DOHH2 (cell line): ENCODE measurements at regions not wholly inside any gene's neighbourhood (a gene's known extent, or its start where the extent isn't known, plus 50 kb on each side); places are given as distances from the start of the nearest gene placed in this dataset.

Experiments
- H3F3A ChIP-seq: fragments of 200-600 bp; sonication (generic), shearing (Covaris generic); 2 replicates; pipeline ENCODE4 v1.6.0; 2016; ENCODE audit warnings: antibody characterized with exemption, mild to moderate bottlenecking; ENCODE audit not compliant: control insufficient read depth, insufficient read depth
- H3K27ac ChIP-seq: fragments of 200-600 bp; sonication (generic); 2 replicates; pipeline ENCODE4 v1.5.1; 2014; ENCODE audit warnings: low read depth, mild to moderate bottlenecking, low read length, moderate library complexity
- H3K27me3 ChIP-seq: fragments of 200-600 bp; sonication (generic); 2 replicates; pipeline ENCODE4 v1.6.1; 2014; ENCODE audit warnings: mild to moderate bottlenecking, low read length, mixed read lengths; ENCODE audit not compliant: control insufficient read depth
- H3K36me3 ChIP-seq: fragments of 200-600 bp; sonication (generic); 2 replicates; pipeline ENCODE4 v1.6.1; 2014; ENCODE audit warnings: mild to moderate bottlenecking, low read length, moderate library complexity, mixed read lengths; ENCODE audit not compliant: control insufficient read depth
- H3K4me1 ChIP-seq: fragments of 200-600 bp; sonication (generic); 2 replicates; pipeline ENCODE4 v1.6.1; 2014; ENCODE audit warnings: mild to moderate bottlenecking, low read length, mixed read lengths; ENCODE audit not compliant: control insufficient read depth
- H3K4me2 ChIP-seq: fragments of 200-600 bp; sonication (generic); 2 replicates; pipeline ENCODE4 v1.6.0; 2014; ENCODE audit warnings: mild to moderate bottlenecking, low read length, moderate library complexity
- H3K4me3 ChIP-seq: fragments of 200-600 bp; sonication (generic); 2 replicates; pipeline ENCODE4 v1.5.1; 2014; ENCODE audit warnings: mild to moderate bottlenecking, low read length, mixed read lengths
- H3K79me2 ChIP-seq: fragments of 200-600 bp; sonication (generic); 2 replicates; pipeline ENCODE4 v1.6.1; 2014; ENCODE audit warnings: mild to moderate bottlenecking, low read length, mixed read lengths; ENCODE audit not compliant: control insufficient read depth
- H3K9me2 ChIP-seq: fragments of 200-600 bp; sonication (generic); replicated peaks from 2 replicates; pipeline ENCODE4 v1.6.1; 2014; ENCODE audit warnings: mild to moderate bottlenecking, low read length, mixed read lengths; ENCODE audit not compliant: control insufficient read depth
- H3K9me3 ChIP-seq: fragments of 200-600 bp; sonication (generic); 2 replicates; pipeline ENCODE4 v1.6.1; 2014; ENCODE audit warnings: antibody characterized with exemption, low read length, mixed read lengths; ENCODE audit not compliant: control insufficient read depth, insufficient read depth
- H4K20me1 ChIP-seq: fragments of 200-600 bp; sonication (generic); 2 replicates; pipeline ENCODE4 v1.6.0; 2014; ENCODE audit warnings: low read depth, mild to moderate bottlenecking, antibody characterized with exemption, low read length, moderate library complexity; ENCODE audit not compliant: control insufficient read depth, insufficient read depth
- EZH2phosphoT487 ChIP-seq: fragments of 200-600 bp; sonication (generic); IDR thresholded peaks from 2 replicates; pipeline ENCODE4 v1.6.1; 2017; ENCODE audit warnings: borderline replicate concordance, mild to moderate bottlenecking, antibody characterized with exemption, low read length, moderate library complexity, mixed read lengths
- TF ChIP-seq, protein P1 (sequence below): fragments of 200-600 bp; sonication (generic); IDR thresholded peaks from one replicate; pipeline ENCODE4 v1.5.1; 2014; ENCODE audit warnings: antibody characterized with exemption, mild to moderate bottlenecking, low read depth, low read length; ENCODE audit not compliant: poor library complexity, severe bottlenecking

DNA sequence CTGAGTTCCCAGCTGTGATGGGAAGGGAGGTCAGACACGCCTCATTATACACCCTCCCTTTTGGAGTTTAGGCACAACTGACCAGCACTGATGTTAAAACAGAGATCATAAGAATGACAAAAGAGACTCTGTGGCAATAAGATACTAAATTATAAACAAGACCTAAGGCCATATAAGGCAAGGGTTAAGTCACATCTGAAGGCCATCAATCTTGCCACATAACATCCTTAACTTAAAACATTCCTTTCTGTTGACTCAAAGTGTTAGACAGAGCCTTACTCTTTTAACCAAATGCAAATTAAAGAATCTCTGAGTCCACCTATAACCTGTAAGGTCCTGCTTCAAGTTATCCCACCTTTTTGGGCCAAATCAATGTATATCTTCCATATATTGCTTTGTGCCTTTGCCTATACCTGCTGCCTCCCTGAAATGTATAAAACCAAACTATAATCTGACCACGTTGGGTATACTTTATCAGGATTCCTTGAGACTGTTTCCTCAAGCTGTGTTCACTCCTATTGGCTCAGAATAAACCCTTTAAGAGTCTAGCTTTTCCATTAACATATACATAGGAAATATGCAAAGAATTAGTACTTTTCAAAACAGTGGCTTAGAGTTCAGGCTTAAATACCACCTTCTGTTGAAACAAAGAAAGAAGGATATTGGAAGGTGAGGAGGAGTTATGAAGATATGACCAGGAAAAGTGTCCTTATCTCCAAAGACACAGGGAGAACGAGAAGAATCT lies 214.4 kb upstream of the PPP1R2C start:
- H3K9me2 ChIP-seq, result no peaks in the 10 kb centered on the region
- H3K36me3 ChIP-seq, result peaks cover 20% of the 10 kb centered on the region
- H3K27me3 ChIP-seq, result no peaks in the 10 kb centered on the region
- no peaks in the 10 kb centered on the region for H3K79me2 ChIP-seq
- H3K4me1 ChIP-seq, result peaks cover 65% of the 10 kb centered on the region
- H3F3A ChIP-seq, result no peaks in the 10 kb centered on the region
- peaks cover 17% of the 10 kb centered on the region; the same call in 1 of the 2 replicates for H3K9me3 ChIP-seq
- no peak overlapping the region for H3K27ac ChIP-seq
- H3K4me3 ChIP-seq, result no peak overlapping the region
- H3K4me2 ChIP-seq, result no peak overlapping the region
- H4K20me1 ChIP-seq, result no peaks in the 10 kb centered on the region
- TF ChIP-seq, protein P1, sequence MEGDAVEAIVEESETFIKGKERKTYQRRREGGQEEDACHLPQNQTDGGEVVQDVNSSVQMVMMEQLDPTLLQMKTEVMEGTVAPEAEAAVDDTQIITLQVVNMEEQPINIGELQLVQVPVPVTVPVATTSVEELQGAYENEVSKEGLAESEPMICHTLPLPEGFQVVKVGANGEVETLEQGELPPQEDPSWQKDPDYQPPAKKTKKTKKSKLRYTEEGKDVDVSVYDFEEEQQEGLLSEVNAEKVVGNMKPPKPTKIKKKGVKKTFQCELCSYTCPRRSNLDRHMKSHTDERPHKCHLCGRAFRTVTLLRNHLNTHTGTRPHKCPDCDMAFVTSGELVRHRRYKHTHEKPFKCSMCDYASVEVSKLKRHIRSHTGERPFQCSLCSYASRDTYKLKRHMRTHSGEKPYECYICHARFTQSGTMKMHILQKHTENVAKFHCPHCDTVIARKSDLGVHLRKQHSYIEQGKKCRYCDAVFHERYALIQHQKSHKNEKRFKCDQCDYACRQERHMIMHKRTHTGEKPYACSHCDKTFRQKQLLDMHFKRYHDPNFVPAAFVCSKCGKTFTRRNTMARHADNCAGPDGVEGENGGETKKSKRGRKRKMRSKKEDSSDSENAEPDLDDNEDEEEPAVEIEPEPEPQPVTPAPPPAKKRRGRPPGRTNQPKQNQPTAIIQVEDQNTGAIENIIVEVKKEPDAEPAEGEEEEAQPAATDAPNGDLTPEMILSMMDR, result no peak
- no peak for TF ChIP-seq EZH2phosphoT487

DNA sequence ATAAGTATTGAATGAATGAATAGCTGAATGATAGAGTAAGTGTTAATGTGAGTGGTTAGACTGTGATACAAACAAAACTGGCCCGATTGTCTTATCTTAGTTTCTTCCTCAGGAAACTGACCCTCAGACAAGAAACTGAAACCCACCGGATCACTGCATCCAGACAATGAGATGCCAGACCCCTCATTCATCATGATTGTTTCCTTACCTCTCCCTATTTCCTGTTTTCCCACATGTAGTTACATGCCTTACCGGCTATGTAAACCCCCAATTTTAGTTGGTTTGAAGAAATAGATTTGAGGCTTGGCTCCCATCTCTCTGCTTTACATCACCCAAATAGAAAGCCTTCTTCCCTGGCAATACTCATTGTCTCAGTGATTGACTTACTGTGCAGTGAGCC lies 218.9 kb upstream of the PPP1R2C start:
- no peak overlapping the region for H3K4me2 ChIP-seq
- peaks cover 12% of the 10 kb centered on the region; the same call in 1 of the 2 replicates for H3K9me3 ChIP-seq
- peaks cover 8% of the 10 kb centered on the region for H3K36me3 ChIP-seq
- H3F3A ChIP-seq, result no peaks in the 10 kb centered on the region
- H3K27ac ChIP-seq, result no peak overlapping the region
- H3K27me3 ChIP-seq, result no peaks in the 10 kb centered on the region
- no peak for TF ChIP-seq EZH2phosphoT487
- TF ChIP-seq, protein P1, result no peak
- no peaks in the 10 kb centered on the region for H3K9me2 ChIP-seq
- no peak overlapping the region for H3K4me3 ChIP-seq
- H4K20me1 ChIP-seq, result no peaks in the 10 kb centered on the region
- H3K4me1 ChIP-seq, result peaks cover 42% of the 10 kb centered on the region
- H3K79me2 ChIP-seq, result no peaks in the 10 kb centered on the region

DNA sequence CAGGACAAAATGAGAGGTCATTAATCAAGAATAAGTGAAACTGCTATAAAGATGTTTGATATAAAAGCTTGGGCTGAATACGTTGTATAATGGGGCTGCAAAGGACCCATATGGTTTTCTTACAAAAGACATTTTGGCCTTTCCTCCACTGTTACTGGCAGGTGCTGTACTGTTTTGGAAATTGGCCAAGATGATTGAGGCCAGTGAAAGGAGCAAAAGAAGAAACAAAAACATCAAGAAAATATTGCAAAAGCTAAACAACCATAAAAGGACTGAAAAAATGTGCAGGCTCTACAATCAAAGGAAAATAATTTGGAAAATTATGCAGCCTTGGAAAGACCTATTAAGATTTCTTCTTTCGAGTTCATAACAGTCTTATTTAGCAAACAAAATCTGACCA lies 222.2 kb upstream of the PPP1R2C start:
- Histone ChIP-seq H3K27me3 (no peaks in the 10 kb centered on the region), H3K4me2 (no peak overlapping the region), H3F3A (no peaks in the 10 kb centered on the region), H3K9me2 (no peaks in the 10 kb centered on the region), H3K27ac (no peak overlapping the region), H3K9me3 (peaks cover 10% of the 10 kb centered on the region; the same call in 1 of the 2 replicates), H3K79me2 (no peaks in the 10 kb centered on the region), H3K4me1 (peaks cover 40% of the 10 kb centered on the region), H3K4me3 (no peak overlapping the region), H4K20me1 (no peaks in the 10 kb centered on the region), H3K36me3 (peaks cover 2% of the 10 kb centered on the region; the same call in 1 of the 2 replicates)
- TF ChIP-seq, protein P1, result no peak
- no peak for TF ChIP-seq EZH2phosphoT487
